GOT3 (cell line): ENCODE measurements at regions not wholly inside any gene's neighbourhood (a gene's known extent, or its start where the extent isn't known, plus 50 kb on each side); places are given as distances from the start of the nearest gene placed in this dataset.

ENCODE experiments used
- DNase-seq: peaks from one replicate; lab custom pipeline; 2025; ENCODE audit warnings: mixed read lengths; lab: John Stamatoyannopoulos, UW

- DNase-seq = no peak
These were observed 365.2 kb downstream of the TUSC7 start for GRCh38 chr3:117074826-117075225.

GRCh38 chr3:117079997-117080396, 370.4 kb downstream of the TUSC7 start:
- no peak for DNase-seq

GRCh38 chr3:117080872-117081271, 371.3 kb downstream of the TUSC7 start:
- DNase-seq = no peak

- DNase-seq = no peak
These were observed 374.7 kb downstream of the TUSC7 start for GRCh38 chr3:117084277-117084676.

- DNase-seq = no peak
These were observed 375.2 kb downstream of the TUSC7 start for GRCh38 chr3:117084739-117085270.

- no peak for DNase-seq
These were observed 382.1 kb downstream of the TUSC7 start for GRCh38 chr3:117091676-117092075.

GRCh38 chr3:117096549-117096948, 387.0 kb downstream of the TUSC7 start:
- no peak for DNase-seq

GRCh38 chr3:117097351-117097750, 387.8 kb downstream of the TUSC7 start:
- DNase-seq = no peak

- no peak for DNase-seq
These were observed 392.1 kb downstream of the TUSC7 start for GRCh38 chr3:117101697-117102096.

- DNase-seq = no peak
These were observed 392.8 kb downstream of the TUSC7 start for GRCh38 chr3:117102426-117102825.

GRCh38 chr3:117103675-117104074, 394.1 kb downstream of the TUSC7 start:
- DNase-seq = no peak

GRCh38 chr3:117104381-117104780, 394.8 kb downstream of the TUSC7 start:
- no peak for DNase-seq

- DNase-seq = no peak
These were observed 395.2 kb downstream of the TUSC7 start for GRCh38 chr3:117104792-117105191.

- no peak for DNase-seq
These were observed 396.1 kb downstream of the TUSC7 start for GRCh38 chr3:117105686-117106085.

- no peak for DNase-seq
These were observed 396.8 kb downstream of the TUSC7 start for GRCh38 chr3:117106396-117106795.

GRCh38 chr3:117107946-117108345, 398.4 kb downstream of the TUSC7 start:
- DNase-seq = no peak

GRCh38 chr3:117109178-117109577, 399.6 kb downstream of the TUSC7 start:
- DNase-seq = no peak

- no peak for DNase-seq
These were observed 405.1 kb downstream of the TUSC7 start for GRCh38 chr3:117114517-117115265.

- DNase-seq = no peak
These were observed 407.8 kb downstream of the TUSC7 start for GRCh38 chr3:117117188-117117936.

GRCh38 chr3:117118604-117119003, 409.0 kb downstream of the TUSC7 start:
- no peak for DNase-seq

GRCh38 chr3:117120014-117120413, 410.4 kb downstream of the TUSC7 start:
- DNase-seq = no peak

- no peak for DNase-seq
These were observed 413.0 kb downstream of the TUSC7 start for GRCh38 chr3:117122609-117123008.

GRCh38 chr3:117126460-117126859, 416.9 kb downstream of the TUSC7 start:
- no peak for DNase-seq
